Peyer's patch (tissue), 4 donors: ENCODE measurements at regions not wholly inside any gene's neighbourhood (a gene's known extent, or its start where the extent isn't known, plus 50 kb on each side); places are given as distances from the start of the nearest gene placed in this dataset.
"Not testable (repeated sequence)": the region's sequence is repeated elsewhere in the genome, so short reads cannot be mapped to it uniquely, and the experiment has no call there.

Source experiments
- DNase-seq, 3 donors: peaks; one replicate each; pipeline ENCODE4 v3.0.0-alpha.2; 2017 to 2019
- H3K27ac ChIP-seq, 4 donors: fragments of 200-600 bp; sonication (generic); one replicate each; pipeline ENCODE4 v1.5.1; 2016 to 2019
- H3K27me3 ChIP-seq, 2 donors: fragments of 200-600 bp; sonication (generic); one replicate each; pipeline ENCODE4 v1.5.1; 2019
- H3K36me3 ChIP-seq, 3 donors: fragments of 200-600 bp; sonication (generic); one replicate each; pipeline ENCODE4 v1.5.1; 2016 to 2019
- H3K4me1 ChIP-seq, 4 donors: fragments of 200-600 bp; sonication (generic); one replicate each; pipeline ENCODE4 v1.5.1; 2016 to 2019
- H3K4me3 ChIP-seq, 4 donors: fragments of 200-600 bp; sonication (generic); 1 replicate in 3 of 4; 2 replicates in 1 of 4; pipeline ENCODE4 v1.5.1; 2016 to 2019; ENCODE audit warnings: mild to moderate bottlenecking in 1 of 4
- H3K9me3 ChIP-seq, 4 donors: fragments of 200-600 bp; sonication (generic); one replicate each; pipeline ENCODE4 v1.5.1; 2016 to 2019; ENCODE audit warnings: mild to moderate bottlenecking in 1 of 4
- POLR2A ChIP-seq, 2 donors: fragments of 450-650 bp; IDR thresholded peaks; one replicate each; pipeline ENCODE4 v1.5.1; 2017; ENCODE audit warnings: antibody characterized with exemption in 2 of 2, mild to moderate bottlenecking in 2 of 2, moderate library complexity in 2 of 2
- TF ChIP-seq, protein P1 (sequence below), 6 experiments: fragments of 450-650 bp in 4 of 6; fragments of 200-600 bp in 2 of 6; sonication (generic) in 1 of 6; IDR thresholded peaks; one replicate each; pipeline ENCODE4 v1.5.1; 2017 to 2019; ENCODE audit warnings: antibody characterized with exemption in 6 of 6, mild to moderate bottlenecking in 3 of 6, moderate library complexity in 1 of 6

DNA sequence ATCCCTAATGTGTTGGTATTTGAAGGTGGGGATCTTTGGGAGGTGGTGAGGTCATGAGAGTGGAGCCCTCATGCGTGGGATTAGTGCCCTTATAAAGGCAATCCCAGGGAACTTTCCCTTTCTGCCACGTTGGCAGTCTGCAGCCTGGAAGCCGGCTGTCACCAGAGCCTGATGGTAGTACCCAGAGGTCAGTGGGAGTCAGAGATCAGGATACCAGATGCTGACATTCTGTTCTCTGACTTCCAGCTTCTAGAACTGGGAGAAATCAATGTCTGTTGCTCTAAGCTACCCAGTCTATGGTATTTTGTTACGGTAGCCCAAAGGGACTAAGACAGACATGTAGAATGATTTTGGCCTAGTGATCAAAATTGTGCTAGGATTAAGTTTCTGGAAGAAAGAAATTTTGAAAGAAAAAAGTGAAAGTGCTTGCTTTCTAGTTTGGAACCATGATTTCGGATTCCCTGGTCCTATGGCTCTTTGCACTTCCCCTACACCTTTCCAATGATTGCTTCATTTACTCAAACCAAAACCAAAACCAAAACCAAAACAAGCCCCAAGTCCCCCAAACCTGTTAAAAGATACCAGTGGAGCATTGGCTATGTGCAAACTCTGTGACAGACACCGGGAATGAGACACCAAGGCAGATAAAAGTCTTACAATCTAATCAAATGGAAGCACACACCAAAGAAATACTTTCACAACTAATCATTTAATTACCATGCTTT is 173.7 kb upstream of the ZNF217 start:
- H3K27me3 ChIP-seq, result no peaks in the 10 kb centered on the region
- no peaks in the 10 kb centered on the region for H3K36me3 ChIP-seq
- no peak for DNase-seq
- H3K4me3 ChIP-seq, result no peak overlapping the region
- no peaks in the 10 kb centered on the region for H3K9me3 ChIP-seq
- no peaks in the 10 kb centered on the region for H3K4me1 ChIP-seq
- no peak overlapping the region for H3K27ac ChIP-seq
- TF ChIP-seq, protein P1, sequence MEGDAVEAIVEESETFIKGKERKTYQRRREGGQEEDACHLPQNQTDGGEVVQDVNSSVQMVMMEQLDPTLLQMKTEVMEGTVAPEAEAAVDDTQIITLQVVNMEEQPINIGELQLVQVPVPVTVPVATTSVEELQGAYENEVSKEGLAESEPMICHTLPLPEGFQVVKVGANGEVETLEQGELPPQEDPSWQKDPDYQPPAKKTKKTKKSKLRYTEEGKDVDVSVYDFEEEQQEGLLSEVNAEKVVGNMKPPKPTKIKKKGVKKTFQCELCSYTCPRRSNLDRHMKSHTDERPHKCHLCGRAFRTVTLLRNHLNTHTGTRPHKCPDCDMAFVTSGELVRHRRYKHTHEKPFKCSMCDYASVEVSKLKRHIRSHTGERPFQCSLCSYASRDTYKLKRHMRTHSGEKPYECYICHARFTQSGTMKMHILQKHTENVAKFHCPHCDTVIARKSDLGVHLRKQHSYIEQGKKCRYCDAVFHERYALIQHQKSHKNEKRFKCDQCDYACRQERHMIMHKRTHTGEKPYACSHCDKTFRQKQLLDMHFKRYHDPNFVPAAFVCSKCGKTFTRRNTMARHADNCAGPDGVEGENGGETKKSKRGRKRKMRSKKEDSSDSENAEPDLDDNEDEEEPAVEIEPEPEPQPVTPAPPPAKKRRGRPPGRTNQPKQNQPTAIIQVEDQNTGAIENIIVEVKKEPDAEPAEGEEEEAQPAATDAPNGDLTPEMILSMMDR (IDR thresholded peaks at IDR 0.05), result no peak
- no peak for TF ChIP-seq POLR2A (IDR thresholded peaks at IDR 0.05)

DNA sequence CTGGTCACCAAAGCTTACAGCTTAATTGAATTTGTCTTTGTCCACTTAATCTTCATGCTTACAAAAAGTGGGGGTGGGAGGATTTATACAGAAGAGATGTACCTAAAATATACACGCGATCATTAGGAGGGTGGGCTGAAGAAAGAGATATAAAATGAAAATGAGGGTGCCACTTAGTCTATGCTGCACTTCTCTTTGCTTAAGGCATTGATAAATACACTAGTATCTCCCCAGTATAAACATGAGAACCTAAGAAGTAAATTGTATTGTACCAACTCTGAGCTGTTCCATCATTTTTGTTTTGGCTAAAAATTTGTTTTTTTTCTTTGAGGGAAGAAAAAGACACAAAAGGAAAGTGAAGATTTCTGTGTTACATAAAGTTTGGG is 170.8 kb upstream of the ZNF217 start:
- Histone ChIP-seq H3K4me1 (no peaks in the 10 kb centered on the region), H3K27ac (peak overlapping the region in 1 of 4 donors; percentile 36), H3K36me3 (no peaks in the 10 kb centered on the region), H3K27me3 (no peaks in the 10 kb centered on the region), H3K4me3 (no peak overlapping the region), H3K9me3 (no peaks in the 10 kb centered on the region)
- no peak for DNase-seq
- TF ChIP-seq, protein P1 (IDR thresholded peaks at IDR 0.05), result no peak
- no peak for TF ChIP-seq POLR2A (IDR thresholded peaks at IDR 0.05)

DNA sequence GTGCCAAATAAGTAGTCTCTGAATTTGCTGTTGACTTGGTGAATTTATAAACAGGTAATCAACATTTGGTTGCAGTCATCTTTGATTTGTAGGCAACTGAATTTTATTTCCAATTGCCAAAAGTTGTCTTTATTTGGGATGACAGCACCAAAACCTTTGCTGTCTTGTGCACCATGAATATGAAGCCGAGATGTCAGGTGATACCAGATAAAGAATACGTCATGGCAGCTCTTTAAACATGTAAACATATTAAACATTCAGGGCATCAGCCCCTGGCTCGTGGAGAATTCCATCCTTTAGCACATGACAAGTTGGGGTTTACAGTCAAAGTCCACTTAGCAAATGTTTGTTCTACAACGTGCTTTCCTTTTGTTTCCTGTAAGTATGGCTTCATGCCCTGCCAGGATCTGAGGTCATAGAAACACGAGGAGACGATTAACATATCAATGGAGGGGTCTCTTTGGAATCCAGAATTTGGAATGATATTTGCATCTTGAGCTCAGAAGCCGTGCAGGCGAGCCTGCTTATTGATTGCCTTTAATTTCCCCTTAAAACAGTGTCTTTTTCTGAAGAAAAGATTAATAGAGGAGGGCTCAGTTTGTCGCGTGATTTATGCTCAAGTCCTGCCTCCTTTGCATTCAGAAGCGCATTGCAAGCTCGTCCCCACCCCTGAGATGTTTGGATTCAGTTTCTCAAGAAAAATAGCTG is 170.2 kb upstream of the ZNF217 start:
- peak in 1 of 3 donors; percentile 48 for DNase-seq
- no peaks in the 10 kb centered on the region for H3K9me3 ChIP-seq
- peak overlapping the region in 1 of 4 donors; percentile 3 for H3K4me3 ChIP-seq

DNA sequence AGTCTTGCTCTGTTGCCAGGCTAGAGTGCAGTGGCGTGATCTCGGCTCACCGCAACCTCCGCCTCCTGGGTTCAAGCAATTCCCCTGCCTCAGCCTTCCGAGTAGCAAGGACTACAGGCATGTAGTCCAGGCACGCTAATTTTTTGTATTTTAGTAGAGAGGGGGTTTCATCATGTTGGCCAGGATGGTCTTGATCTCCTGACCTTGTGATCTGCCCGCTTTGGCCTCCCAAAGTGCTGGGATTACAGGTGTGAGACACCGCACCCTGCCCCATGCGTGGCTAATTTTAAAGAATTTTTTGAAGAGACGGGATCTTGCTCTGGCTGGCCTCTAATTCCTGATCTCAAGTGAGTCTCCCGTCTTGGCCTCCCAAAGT is 168.8 kb upstream of the ZNF217 start:
- H3K4me3 ChIP-seq, H3K4me1 ChIP-seq, DNase-seq, H3K9me3 ChIP-seq, H3K27me3 ChIP-seq, H3K27ac ChIP-seq, H3K36me3 ChIP-seq: not testable (repeated sequence)

More for the DNA sequence above, 170.2 kb upstream of the ZNF217 start:
- no peak for TF ChIP-seq POLR2A (IDR thresholded peaks at IDR 0.05)
- TF ChIP-seq, protein P1 (IDR thresholded peaks at IDR 0.05), result no peak
- Histone ChIP-seq H3K4me1 (no peaks in the 10 kb centered on the region), H3K36me3 (no peaks in the 10 kb centered on the region), H3K27me3 (no peaks in the 10 kb centered on the region), H3K27ac (peak overlapping the region in 1 of 4 donors; percentile 36)

DNA sequence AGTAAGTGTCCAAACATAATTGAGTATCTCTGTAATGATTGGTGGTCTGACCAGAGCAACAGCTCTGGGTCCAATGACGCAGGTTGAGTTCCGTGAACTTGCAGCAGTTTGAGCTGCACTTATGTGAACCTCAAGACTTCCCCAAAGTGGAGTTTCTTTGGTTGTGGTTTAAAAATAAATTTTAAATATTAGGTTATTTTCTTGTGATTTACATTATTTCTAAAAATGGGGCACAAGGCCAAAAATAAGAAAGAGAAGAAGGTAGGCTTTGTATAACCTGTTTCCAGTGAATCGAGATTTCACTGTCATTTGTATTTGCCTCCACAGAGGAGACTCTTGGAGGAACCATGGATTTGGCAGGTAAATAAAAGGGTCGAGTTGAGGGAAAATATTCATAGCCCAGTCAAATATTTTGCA is 166.4 kb upstream of the ZNF217 start:
- Histone ChIP-seq H3K27me3 (no peaks in the 10 kb centered on the region), H3K4me1 (peaks cover 0 to 4% (median 0%) of the 10 kb centered on the region in 4 donors), H3K4me3 (no peak overlapping the region), H3K9me3 (no peaks in the 10 kb centered on the region), H3K36me3 (no peaks in the 10 kb centered on the region), H3K27ac (no peak overlapping the region)
- peak in 2 of 3 donors; percentile 36 to 57 for DNase-seq
- TF ChIP-seq, protein P1 (IDR thresholded peaks at IDR 0.05), result no peak

DNA sequence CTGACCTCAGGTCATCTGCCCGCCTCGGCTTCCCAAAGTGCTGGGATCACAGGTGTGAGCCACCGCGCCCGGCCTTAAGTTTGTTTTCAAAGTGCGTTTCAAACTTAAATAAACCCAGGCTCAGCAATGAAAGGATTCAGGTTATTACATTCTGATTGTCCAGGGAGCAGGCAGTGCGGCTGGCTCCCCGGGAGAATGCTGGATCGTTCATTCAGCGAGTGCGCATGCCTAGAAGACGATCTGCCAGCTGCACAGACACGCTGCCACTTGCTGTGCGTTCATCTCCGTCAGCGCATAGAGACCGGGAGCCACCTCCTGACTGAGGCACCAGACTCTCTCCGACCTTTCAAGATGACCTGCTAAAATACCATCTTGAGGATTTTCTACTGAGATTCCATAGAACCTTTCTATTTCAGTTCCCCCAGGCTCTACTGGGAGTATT is 163.9 kb upstream of the ZNF217 start:
- Histone ChIP-seq H3K4me1 (peaks cover 0 to 18% (median 12%) of the 10 kb centered on the region in 4 donors), H3K27me3 (no peaks in the 10 kb centered on the region), H3K27ac (no peak overlapping the region), H3K9me3 (no peaks in the 10 kb centered on the region), H3K36me3 (no peaks in the 10 kb centered on the region), H3K4me3 (no peak overlapping the region)
- DNase-seq, result no peak
- TF ChIP-seq, protein P1 (IDR thresholded peaks at IDR 0.05), result no peak
- no peak for TF ChIP-seq POLR2A (IDR thresholded peaks at IDR 0.05)
